H1 (cell line): ENCODE measurements at regions not wholly inside any gene's neighbourhood (a gene's known extent, or its start where the extent isn't known, plus 50 kb on each side); places are given as distances from the start of the nearest gene placed in this dataset.

Source experiments
- TF ChIP-seq, protein P1 (sequence below): fragments of 300-600 bp; sonication (generic); IDR thresholded peaks from 2 replicates; pipeline ENCODE4 v1.7.1; 2012; ENCODE audit warnings: low read length, moderate library complexity, mild to moderate bottlenecking, inconsistent platforms; ENCODE audit not compliant: insufficient replicate concordance

DNA sequence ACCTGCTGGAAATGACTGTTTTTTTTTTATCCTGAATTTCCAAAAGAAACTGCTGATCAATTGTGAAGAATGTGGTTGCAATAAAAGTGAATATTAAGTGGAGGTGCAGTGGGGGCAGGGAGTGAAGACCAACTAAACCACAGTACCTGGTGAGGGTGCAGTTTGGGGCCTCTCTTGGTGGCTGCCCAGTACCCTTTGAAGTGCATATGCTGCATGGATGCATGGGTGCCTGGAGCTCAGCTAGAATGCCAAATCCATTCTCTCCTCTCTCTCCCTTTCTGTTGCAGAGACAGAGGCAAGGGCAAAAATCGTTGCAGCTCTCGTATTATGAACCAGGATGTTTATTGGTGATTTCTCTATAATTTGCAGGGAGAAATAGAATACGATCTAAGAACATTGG is 420.5 kb upstream of the ONECUT1 start (continued):
- TF ChIP-seq, protein P1, sequence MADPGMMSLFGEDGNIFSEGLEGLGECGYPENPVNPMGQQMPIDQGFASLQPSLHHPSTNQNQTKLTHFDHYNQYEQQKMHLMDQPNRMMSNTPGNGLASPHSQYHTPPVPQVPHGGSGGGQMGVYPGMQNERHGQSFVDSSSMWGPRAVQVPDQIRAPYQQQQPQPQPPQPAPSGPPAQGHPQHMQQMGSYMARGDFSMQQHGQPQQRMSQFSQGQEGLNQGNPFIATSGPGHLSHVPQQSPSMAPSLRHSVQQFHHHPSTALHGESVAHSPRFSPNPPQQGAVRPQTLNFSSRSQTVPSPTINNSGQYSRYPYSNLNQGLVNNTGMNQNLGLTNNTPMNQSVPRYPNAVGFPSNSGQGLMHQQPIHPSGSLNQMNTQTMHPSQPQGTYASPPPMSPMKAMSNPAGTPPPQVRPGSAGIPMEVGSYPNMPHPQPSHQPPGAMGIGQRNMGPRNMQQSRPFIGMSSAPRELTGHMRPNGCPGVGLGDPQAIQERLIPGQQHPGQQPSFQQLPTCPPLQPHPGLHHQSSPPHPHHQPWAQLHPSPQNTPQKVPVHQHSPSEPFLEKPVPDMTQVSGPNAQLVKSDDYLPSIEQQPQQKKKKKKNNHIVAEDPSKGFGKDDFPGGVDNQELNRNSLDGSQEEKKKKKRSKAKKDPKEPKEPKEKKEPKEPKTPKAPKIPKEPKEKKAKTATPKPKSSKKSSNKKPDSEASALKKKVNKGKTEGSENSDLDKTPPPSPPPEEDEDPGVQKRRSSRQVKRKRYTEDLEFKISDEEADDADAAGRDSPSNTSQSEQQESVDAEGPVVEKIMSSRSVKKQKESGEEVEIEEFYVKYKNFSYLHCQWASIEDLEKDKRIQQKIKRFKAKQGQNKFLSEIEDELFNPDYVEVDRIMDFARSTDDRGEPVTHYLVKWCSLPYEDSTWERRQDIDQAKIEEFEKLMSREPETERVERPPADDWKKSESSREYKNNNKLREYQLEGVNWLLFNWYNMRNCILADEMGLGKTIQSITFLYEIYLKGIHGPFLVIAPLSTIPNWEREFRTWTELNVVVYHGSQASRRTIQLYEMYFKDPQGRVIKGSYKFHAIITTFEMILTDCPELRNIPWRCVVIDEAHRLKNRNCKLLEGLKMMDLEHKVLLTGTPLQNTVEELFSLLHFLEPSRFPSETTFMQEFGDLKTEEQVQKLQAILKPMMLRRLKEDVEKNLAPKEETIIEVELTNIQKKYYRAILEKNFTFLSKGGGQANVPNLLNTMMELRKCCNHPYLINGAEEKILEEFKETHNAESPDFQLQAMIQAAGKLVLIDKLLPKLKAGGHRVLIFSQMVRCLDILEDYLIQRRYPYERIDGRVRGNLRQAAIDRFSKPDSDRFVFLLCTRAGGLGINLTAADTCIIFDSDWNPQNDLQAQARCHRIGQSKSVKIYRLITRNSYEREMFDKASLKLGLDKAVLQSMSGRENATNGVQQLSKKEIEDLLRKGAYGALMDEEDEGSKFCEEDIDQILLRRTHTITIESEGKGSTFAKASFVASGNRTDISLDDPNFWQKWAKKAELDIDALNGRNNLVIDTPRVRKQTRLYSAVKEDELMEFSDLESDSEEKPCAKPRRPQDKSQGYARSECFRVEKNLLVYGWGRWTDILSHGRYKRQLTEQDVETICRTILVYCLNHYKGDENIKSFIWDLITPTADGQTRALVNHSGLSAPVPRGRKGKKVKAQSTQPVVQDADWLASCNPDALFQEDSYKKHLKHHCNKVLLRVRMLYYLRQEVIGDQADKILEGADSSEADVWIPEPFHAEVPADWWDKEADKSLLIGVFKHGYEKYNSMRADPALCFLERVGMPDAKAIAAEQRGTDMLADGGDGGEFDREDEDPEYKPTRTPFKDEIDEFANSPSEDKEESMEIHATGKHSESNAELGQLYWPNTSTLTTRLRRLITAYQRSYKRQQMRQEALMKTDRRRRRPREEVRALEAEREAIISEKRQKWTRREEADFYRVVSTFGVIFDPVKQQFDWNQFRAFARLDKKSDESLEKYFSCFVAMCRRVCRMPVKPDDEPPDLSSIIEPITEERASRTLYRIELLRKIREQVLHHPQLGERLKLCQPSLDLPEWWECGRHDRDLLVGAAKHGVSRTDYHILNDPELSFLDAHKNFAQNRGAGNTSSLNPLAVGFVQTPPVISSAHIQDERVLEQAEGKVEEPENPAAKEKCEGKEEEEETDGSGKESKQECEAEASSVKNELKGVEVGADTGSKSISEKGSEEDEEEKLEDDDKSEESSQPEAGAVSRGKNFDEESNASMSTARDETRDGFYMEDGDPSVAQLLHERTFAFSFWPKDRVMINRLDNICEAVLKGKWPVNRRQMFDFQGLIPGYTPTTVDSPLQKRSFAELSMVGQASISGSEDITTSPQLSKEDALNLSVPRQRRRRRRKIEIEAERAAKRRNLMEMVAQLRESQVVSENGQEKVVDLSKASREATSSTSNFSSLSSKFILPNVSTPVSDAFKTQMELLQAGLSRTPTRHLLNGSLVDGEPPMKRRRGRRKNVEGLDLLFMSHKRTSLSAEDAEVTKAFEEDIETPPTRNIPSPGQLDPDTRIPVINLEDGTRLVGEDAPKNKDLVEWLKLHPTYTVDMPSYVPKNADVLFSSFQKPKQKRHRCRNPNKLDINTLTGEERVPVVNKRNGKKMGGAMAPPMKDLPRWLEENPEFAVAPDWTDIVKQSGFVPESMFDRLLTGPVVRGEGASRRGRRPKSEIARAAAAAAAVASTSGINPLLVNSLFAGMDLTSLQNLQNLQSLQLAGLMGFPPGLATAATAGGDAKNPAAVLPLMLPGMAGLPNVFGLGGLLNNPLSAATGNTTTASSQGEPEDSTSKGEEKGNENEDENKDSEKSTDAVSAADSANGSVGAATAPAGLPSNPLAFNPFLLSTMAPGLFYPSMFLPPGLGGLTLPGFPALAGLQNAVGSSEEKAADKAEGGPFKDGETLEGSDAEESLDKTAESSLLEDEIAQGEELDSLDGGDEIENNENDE, result no peak
